ENCODE measurements at regions not wholly inside any gene's neighbourhood (a gene's known extent, or its start where the extent isn't known, plus 50 kb on each side); places are given as distances from the start of the nearest gene placed in this dataset.
"Not testable (repeated sequence)": the region's sequence is repeated elsewhere in the genome, so short reads cannot be mapped to it uniquely, and the experiment has no call there.

DNA sequence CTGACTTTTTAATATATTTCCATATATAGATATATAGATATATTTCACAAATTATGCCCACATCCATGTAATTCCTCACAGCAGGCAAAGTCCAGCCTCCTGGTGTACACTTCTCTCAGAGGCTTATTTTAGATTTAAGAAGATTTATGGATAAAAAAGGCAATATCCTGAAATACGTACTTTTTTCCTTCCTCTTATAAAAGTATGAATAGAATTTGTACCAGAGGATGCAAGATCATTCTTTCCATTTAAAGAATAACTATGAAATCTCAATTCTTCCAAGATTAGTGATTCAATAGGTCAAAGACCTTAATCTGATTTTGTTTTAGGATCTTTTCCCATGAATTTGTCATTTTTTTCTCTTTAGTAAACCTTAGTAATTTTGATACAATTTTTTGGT, 597.9 kb upstream of the TBL1XR1 start:
- no peak for DNase-seq (ENCODE audit: low read depth in 1 of 2, low spot score in 1 of 2)

DNA sequence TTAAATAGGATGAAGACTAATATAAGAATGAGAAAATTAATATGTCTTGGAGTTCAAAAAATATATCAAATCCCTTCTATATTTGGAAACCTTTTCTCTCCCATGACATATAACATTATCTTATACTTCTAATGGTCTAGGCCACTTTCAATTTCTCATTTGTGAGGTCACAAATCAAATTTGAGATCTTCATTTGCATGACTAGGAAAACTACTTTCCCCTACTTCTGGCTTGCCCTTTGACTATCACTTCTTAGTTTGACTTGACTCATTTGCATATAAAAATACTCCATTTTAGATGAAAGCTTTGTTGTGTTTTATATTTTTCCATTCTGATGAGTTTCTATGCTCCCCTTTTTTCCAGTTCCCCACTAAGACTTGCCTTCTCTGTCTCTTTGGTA, 598.6 kb upstream of the TBL1XR1 start:
- no peak for DNase-seq (ENCODE audit: low read depth in 1 of 2, low spot score in 1 of 2)

DNA sequence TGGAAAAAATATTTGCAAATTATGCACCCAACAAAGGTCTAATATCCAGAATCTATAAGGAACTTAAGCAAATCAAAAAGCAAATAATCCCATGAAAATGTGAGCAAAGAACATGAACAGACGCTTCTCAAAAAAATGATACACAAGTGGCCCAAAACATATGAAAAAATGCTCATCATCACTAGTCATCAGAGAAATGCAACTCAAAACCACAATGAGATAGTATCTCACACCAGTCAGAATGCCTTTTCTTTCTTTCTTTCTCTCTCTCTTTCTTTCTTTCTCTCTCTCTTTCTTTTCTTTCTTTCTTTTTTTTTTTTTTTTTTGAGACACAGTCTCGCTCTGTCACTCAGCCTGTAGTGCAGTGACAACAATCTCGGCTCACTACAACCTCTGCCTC, 602.9 kb upstream of the TBL1XR1 start:
- not testable (repeated sequence) for DNase-seq (ENCODE audit: low read depth in 1 of 2, low spot score in 1 of 2)

DNA sequence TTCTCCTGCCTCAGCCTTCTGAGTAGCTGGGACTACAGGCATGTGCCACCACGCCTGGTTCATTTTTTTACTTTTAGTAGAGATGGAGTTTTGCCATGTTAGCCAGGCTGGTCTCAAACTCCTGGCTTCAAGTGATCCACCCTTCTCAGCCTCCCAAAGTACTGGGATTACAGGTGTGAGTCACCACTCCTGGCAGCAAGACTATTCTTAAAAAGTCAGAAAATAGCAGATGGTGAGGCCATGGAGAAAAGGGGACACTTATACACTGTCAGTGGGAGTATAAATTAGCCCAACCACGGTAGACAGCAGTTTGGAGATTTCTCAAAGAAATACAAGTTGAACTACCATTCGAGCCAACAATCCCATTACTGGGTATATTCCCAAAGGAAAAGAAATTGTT, 603.3 kb upstream of the TBL1XR1 start:
- DNase-seq (ENCODE audit: low read depth in 1 of 2, low spot score in 1 of 2): no peak

DNA sequence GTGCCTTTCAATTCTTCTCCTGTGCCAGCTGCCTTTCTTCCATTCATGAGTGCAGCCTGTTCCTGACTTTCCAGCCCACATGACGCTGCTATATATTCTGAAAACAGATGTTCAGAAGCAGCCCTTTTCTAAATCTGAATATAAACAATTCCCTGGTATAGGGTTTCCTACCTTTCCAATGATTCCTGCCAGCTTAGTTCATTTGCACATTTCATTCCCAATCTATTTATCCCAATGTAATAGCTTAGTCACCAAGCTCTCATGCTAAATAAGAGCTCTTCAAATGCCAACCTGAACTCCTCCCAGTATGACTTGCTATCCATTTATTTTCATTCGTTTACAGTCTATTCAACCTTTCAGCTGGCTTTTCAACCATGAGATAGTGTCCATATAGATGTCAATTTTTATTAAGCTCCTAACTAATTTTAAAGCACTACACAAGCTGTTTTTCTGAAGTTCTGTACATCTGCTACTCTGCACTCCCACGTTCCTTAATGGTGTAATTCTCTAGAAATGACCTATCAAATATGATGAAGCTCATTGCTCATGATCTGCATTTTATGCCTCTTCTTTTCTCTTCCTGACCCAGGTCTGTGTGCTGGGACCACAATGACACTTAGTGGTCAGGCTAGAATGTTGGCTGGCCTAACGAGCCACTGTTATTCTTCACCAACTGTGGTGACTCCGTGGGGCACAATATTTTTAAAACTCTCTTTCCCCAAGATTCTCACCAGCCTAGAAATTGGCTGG, 605.0 kb upstream of the TBL1XR1 start:
- DNase-seq (ENCODE audit: low read depth in 1 of 2, low spot score in 1 of 2): no peak

DNA sequence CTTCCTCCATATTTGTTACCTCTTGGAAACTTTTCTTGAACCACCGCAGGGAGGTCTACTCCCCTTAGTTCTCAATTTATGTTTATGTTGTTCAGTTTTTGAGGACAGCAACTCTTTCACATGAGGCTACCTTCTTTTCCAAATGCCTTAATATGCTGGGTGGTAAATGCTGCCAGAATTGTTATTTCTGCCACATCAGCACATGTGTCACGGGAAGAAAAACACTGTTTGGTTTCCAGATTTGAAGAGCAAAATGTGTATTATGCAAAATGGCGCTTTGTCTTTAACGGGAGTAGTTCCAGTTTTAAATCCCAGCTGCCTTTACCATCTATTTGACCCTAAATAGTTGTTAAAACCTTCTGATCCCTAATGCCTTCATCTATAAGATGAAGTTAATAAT, 606.2 kb upstream of the TBL1XR1 start:
- no peak for DNase-seq (ENCODE audit: low read depth in 1 of 2, low spot score in 1 of 2)

DNA sequence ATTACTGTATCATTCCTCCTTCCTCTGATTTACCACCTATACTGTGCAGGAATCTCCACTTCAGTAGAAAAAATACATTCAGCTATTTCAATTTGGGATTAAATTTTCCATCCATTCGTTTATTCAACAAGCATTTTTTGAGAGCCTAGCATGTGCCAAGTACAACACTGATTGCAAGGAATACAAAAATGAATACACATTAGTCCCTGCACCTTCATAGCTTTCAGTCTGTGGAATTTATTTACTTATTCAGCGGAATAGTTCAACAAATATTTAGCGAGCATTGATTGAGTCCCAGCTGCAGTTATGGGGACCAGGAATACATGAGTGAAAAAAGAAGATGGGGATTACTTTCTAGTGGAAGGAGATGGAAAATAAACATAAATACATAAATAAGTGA, 606.8 kb upstream of the TBL1XR1 start:
- no peak for DNase-seq (ENCODE audit: low read depth in 1 of 2, low spot score in 1 of 2)

DNA sequence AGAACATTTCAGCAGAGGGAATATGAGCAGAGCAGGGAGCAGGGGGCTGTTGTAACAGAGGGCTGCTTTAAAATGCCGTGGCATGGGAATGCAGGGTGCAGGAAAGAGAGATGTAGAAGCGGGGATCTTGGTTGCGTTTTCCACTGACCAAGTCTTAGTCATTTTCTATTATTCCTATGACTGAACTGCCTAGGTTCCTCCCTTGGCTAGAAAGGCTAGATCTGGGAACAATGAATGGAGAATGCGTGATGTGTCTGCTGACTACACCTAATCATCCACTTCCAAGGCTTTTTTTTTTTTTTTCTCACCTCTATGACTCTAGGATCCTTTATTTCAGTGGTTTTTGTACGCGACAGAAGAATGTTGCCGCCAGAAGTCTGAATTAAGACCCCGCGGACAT, 607.4 kb upstream of the TBL1XR1 start:
- no peak for DNase-seq (ENCODE audit: low read depth in 1 of 2, low spot score in 1 of 2)

DNA sequence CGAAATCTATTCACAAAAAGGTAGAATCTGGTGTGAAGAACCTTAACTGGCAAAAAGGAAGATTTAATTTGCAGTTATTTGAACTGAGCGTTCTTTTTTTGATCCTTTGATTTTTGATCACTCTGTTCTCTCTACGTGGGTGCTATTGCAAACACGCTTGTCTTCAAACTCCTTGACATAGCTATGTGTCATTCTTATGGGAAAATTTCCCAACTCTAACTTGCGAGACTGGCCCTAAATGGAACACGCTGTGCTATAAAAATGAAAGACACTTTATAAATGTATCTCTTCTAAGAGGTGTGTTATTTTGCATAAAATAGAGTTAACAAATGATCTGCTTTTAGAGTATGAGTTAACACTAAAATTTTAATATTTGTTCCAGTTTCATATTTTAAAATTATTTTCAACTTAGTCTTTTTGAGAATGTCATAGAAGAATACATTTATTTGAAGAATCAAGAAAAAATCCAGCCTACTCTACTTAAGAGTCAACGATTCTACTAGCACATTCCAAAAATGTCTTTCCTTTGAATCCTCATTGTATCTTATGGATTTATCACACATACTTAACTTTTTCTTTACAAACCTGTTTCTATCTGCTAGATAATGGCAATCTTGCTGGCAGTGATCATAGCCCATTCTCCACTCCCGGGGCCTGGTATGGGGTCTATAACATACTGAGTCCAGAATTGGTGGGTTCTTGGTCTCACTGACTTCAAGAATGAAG, 610.0 kb upstream of the TBL1XR1 start:
- no peak for DNase-seq (ENCODE audit: low read depth in 1 of 2, low spot score in 1 of 2)

DNA sequence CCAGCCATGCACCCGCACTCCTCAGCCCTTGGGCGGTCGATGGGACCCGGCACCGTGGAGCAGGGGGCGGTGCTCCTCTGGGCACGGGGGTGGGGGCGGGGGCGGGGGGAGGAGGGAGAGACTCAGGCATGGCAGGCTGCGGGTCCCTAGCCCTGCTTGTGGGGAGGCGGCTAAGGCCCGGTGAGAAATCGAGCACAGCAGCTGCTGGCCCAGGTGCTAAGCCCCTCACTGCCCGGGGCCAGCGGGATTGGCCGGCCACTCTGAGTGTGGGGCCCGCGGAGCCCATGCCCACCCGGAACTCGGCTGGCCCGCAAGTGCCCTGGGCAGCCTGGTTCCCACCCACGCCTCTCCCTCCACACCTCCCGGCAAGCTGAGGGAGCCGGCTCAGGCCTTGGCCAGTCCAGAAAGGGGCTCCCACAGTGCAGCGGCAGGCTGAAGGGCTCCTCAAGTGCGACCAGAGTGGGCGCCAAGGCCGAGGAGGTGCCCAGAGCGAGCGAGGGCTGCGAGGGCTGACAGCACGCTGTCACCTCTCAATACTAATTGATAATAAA, 611.7 kb upstream of the TBL1XR1 start:
- not testable (repeated sequence) for DNase-seq (ENCODE audit: low read depth in 1 of 2, low spot score in 1 of 2)

DNA sequence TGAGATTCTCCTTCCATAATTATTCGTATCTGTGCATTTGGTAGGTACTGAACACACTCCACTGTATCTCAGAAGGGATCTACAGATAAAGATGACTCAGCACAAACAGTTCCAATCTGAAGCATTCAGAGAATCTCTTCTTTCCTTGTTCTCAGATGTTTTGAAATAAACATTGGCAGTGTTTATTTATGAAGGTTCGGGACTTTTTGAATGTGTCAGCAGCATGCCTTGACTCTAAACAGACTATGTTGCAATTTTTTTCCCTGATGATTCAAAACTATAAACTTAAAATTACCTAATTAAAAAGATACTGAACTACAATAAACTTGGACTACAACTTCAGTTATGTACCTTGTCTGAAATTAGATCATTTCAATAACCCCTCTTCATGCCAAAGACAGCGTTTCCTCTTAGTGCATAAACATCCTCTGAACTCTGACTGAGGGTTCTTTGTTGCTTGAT, 612.9 kb upstream of the TBL1XR1 start:
- DNase-seq (ENCODE audit: low read depth in 1 of 2, low spot score in 1 of 2): no peak

DNA sequence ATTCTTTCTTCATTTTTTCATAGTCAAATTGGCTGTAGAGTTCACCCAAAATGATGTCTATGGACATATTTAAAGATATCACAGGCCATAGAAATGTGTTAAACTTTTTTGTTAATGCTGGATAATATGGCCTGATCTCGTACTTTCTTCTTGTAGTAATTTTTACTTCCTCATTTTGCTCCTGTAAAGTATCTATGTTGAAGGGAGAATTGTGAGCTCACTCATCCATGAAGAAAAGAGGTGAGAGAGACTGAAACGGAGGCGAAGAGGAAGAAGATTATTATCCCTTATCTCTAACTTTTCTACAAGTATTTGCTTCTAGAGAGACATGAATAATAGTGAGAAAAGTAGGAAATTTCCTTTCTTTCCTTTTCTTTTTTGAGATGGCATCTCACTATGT, 613.8 kb upstream of the TBL1XR1 start:
- no peak for DNase-seq (ENCODE audit: low read depth in 1 of 2, low spot score in 1 of 2)

DNA sequence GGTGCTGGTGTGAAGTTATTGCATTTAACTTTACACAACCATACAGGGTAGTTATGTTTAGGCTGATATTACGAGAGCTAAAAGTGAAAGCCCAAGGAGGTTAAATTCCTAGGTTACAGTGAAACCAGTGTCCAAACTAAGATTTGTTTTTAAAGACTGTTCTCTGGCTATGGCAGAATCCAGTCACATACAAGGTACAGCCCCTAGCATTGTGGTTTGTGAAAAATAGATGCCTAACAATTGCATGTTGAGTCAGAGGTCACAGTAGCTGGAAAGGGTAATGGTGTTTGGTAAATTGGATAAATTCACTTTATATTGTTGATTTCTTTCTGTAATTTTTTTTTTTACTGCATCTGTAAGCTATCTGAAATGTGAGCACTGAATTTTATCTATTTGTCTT, 614.6 kb upstream of the TBL1XR1 start:
- DNase-seq (ENCODE audit: low read depth in 1 of 2, low spot score in 1 of 2): no peak

DNA sequence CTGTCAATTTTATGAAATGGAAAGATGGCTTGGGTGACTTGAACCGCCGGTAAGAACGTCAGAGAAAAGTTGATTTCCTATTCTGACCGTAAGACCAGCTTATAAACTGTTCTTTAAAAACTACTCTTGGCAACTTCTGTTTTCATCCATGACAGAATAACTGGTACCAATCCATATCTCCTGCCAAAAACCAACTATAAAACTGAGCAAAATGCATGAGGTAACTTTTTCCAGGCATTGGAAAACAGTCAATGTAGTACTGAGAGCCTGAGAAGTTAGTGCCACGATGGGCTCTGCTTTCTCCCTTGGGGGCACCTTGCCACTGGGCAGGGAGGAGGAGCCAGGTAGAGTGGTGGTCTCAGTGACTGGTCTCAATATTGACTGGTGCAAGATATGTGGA, 615.2 kb upstream of the TBL1XR1 start:
- no peak for DNase-seq (ENCODE audit: low read depth in 1 of 2, low spot score in 1 of 2)

DNA sequence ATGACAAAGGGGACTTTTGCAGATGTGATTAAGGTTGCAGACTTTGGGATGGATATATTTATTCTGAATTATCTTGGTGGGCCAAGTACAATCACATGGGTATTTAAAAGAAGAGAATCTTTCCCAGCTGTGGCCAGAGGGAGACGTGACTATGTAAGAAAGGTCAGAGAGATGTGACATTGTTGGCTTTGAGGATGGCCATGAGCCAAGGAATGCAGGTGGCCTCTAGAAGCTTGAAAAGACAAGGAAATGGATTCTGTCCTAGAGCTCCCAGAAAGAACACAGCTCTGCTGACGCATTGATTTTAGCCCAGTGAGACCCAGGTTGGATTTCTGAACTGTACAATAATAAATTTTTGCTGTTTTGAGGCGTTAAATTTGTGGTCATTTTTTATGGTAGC, 616.0 kb upstream of the TBL1XR1 start:
- no peak for DNase-seq (ENCODE audit: low read depth in 1 of 2, low spot score in 1 of 2)

DNA sequence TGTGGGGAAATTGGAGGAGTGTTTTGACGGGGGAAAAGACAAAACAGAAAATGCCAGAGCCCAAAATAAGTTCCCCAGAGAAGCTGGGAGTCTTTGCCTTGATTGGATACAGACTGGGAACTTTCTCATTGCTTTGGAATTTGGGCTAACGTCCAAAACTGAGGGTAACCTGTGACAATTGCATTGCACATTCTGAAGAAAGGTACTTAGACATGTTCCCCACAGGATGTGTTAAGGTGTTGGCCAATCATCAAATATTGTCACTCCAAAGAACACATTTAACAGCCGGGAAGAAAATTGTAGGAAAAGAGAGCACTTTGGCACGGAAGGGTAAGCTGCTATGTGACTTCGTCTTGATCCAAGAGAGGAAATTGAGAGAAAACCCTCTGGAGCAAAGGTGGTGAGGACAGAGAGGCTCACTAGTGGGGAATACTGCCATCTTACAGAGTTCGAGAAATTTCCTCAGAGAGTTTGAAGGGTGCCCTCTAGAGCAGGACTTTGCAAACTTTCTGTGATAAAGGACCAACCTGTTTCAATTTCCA, 619.5 kb upstream of the TBL1XR1 start:
- DNase-seq (ENCODE audit: low read depth in 1 of 2, low spot score in 1 of 2): no peak

DNA sequence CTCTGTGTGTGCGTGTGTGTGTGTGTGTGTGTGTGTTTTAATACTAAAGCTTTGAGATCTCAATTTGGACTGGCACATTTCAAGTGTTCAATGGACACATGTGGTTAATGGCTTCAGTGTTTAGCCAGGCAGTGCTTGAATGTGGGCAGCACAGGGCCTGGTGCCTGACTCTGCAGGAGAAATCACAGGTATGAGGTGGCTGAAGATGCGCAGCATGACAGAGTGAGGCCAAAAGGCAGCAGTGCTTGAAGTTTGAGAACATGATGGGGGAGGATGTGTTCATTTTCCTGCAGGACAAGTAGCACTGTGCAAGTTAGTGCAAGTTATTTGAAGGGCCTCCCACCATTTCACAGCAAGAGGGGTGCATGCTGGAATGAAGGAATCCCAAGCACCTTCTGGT, 620.5 kb upstream of the TBL1XR1 start:
- no peak for DNase-seq (ENCODE audit: low read depth in 1 of 2, low spot score in 1 of 2)

DNA sequence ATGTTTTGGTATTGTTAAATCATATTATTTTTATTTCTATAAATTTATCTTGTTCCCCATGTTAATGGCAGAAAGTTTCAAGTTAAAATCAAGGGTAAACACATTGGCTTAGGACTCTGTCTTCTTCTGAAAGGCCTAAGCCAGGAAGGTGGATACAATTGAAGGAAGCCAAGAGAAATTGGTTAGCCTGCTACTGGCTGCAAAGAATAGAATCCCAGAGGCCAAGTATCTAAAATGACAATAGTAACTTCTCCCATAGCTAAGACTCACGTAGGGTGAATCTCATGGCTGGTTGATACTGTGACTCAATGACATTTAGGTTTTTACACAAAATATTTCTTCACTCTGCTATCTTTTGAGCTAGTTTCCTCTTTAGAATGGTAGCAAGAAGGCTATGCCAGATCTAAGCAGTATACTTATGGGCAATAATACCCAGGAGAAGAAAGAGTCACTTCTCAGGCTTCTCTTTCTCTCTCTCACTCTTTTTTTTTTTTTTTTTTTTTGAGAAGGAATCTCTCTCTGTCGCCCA, 621.5 kb upstream of the TBL1XR1 start:
- no peak for DNase-seq (ENCODE audit: low read depth in 1 of 2, low spot score in 1 of 2)

DNA sequence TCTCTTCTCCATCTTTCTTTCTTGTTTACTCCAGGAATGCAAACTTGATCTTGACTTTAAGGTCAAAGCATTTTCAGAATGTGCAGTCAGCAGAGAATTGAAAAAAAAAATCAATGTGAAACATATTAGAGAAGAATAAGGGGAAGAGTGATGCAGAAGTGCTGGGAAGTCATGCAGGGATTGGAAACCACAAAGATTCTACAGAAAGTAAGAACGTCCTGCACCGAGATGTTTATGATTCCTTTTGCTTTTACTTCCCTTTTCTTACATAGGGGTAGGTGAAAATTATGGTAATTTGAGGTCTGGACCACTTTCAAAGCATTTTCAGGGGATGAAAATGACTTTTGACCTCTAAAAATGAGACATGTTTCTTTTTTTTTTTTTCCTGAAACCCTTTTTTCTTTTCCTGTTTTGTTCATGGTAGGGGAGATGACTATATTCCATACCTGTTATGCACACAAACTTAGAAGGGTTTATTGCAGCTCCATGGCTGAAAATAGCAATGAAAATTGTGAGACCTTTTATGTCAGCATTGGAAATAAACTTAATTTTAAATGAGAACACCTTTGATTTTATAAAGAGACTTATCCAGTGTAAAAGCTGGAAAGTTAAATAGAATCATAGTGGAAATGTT, 623.5 kb upstream of the TBL1XR1 start:
- DNase-seq (ENCODE audit: low read depth in 1 of 2, low spot score in 1 of 2): no peak

DNA sequence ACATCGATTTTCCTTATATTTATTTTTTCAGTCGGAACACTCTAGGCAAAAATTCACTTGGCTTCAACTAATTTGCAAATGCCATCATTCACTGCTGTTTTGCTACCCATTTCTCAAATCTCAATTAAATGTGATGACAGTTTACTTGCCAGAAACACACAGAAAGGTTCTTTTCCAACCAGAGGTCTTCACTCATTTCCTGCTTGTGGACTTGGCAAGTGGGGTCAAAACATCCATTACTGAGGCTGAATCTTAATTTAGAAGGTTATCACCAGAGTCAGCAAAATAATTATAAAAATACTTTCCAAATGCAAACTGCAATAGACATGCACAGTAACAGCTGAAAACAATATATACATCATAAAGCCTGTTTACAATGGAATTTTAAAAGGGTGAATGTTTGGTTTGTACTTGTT, 625.4 kb upstream of the TBL1XR1 start:
- no peak for DNase-seq (ENCODE audit: low read depth in 1 of 2, low spot score in 1 of 2)

DNA sequence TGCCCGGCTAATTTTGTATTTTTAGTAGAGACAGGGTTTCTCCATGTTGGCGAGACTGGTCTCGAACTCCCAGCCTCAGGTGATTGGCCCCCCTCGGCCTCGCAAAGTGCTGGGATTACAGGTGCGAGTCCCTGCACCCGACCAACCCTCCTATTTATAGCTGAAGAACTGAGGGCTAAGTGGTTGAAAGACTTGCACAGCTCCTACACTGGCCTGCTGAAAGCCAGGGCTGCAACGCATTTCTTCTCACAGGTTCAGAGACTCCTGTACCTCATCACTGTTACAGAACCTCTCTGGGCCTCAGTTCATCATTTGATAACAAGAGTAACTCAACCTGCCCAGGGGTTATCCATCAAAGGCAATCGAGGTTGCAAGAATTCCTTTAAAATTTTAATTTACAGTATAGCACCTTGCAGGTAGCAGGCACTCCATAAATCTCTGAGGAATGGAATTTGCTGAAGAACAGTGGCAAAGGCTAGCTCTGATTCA, 626.5 kb upstream of the TBL1XR1 start:
- DNase-seq (ENCODE audit: low read depth in 1 of 2, low spot score in 1 of 2): no peak
